WTC11 (cell line): ENCODE measurements at regions not wholly inside any gene's neighbourhood (a gene's known extent, or its start where the extent isn't known, plus 50 kb on each side); places are given as distances from the start of the nearest gene placed in this dataset.

Source experiments
- ATAC-seq: fragments of 200-7000 bp; cut with Tn5 transposase; 2 replicates; pipeline ENCODE4 v1.10.0; 2021; ENCODE audit warnings: mild to moderate bottlenecking, moderate library complexity
- CTCF ChIA-PET: fragments of 300-600 bp; sonication (Branson Sonifier 250); formaldehyde crosslinking; loops from one replicate; lab custom pipeline; 2021; ENCODE audit warnings: antibody characterized with exemption; lab: Charles Lee
- POLR2A ChIA-PET: fragments of 350-600 bp; sonication (Branson Sonifier 250); formaldehyde crosslinking; loops from one replicate; lab custom pipeline; 2021; ENCODE audit warnings: antibody characterized with exemption; lab: Charles Lee
- DNase-seq: peaks from one replicate; pipeline ENCODE4 v3.0.0; 2021; ENCODE audit warnings: low spot score
- H3K27ac Mint-ChIP-seq: 2 replicates; pipeline ENCODE4 v1.8.0; 2021; ENCODE audit warnings: mixed read lengths
- H3K27me3 Mint-ChIP-seq: 2 replicates; pipeline ENCODE4 v1.8.0; 2021; ENCODE audit warnings: low read depth, mild to moderate bottlenecking, moderate library complexity, mixed read lengths
- H3K36me3 Mint-ChIP-seq: 2 replicates; pipeline ENCODE4 v1.8.0; 2021; ENCODE audit warnings: mixed read lengths
- H3K4me1 Mint-ChIP-seq: 2 replicates; pipeline ENCODE4 v1.8.0; 2022; ENCODE audit warnings: mixed read lengths
- H3K4me3 Mint-ChIP-seq: 2 replicates; pipeline ENCODE4 v1.8.0; 2021; ENCODE audit warnings: mild to moderate bottlenecking, moderate library complexity, mixed read lengths
- H3K9me3 Mint-ChIP-seq: 2 replicates; pipeline ENCODE4 v1.8.0; 2021; ENCODE audit warnings: mixed read lengths
- ATF3 ChIP-seq: sonication (generic); formaldehyde crosslinking; conservative IDR thresholded peaks from 2 replicates; pipeline ENCODE4 v1.8.1; 2022; ENCODE audit warnings: mild to moderate bottlenecking, missing genetic modification reagents
- E2F5 ChIP-seq: sonication (generic); formaldehyde crosslinking; IDR thresholded peaks from 2 replicates; pipeline ENCODE4 v1.8.1; 2022; ENCODE audit warnings: mild to moderate bottlenecking, moderate library complexity, missing genetic modification reagents
- ERG ChIP-seq: fragments of 250-450 bp; sonication (Bioruptor Pico); IDR thresholded peaks from 2 replicates; pipeline ENCODE4 v1.8.0; 2021; ENCODE audit warnings: mild to moderate bottlenecking
- FOXJ3 ChIP-seq: sonication (generic); formaldehyde crosslinking; IDR thresholded peaks from 2 replicates; pipeline ENCODE4 v1.9.0; 2021; ENCODE audit warnings: missing genetic modification reagents, mild to moderate bottlenecking, borderline replicate concordance
- MXD4 ChIP-seq: fragments of 250-450 bp; sonication (Bioruptor Pico); IDR thresholded peaks from 2 replicates; pipeline ENCODE4 v1.8.0; 2021; ENCODE audit warnings: mild to moderate bottlenecking, moderate library complexity, borderline replicate concordance
- PRDM15 ChIP-seq: sonication (generic); formaldehyde crosslinking; IDR thresholded peaks from 2 replicates; pipeline ENCODE4 v1.8.0; 2022; ENCODE audit warnings: missing genetic modification reagents
- RORB ChIP-seq: fragments of 250-450 bp; sonication (Bioruptor Pico); IDR thresholded peaks from 2 replicates; pipeline ENCODE4 v1.9.0; 2021; ENCODE audit warnings: mild to moderate bottlenecking
- SMAD4 ChIP-seq: sonication (generic); formaldehyde crosslinking; IDR thresholded peaks from 2 replicates; pipeline ENCODE4 v1.8.0; 2022; ENCODE audit warnings: mild to moderate bottlenecking, missing genetic modification reagents
- SP1 ChIP-seq: sonication (generic); formaldehyde crosslinking; conservative IDR thresholded peaks from 2 replicates; pipeline ENCODE4 v1.8.1; 2022; ENCODE audit warnings: missing genetic modification reagents
- TEAD4 ChIP-seq: sonication (generic); formaldehyde crosslinking; IDR thresholded peaks from 2 replicates; pipeline ENCODE4 v1.8.0; 2022; ENCODE audit warnings: mild to moderate bottlenecking, missing genetic modification reagents
- TP53 ChIP-seq: sonication (generic); formaldehyde crosslinking; IDR thresholded peaks from 2 replicates; pipeline ENCODE4 v1.8.1; 2023; ENCODE audit warnings: mild to moderate bottlenecking, missing genetic modification reagents
- USF2 ChIP-seq: sonication (generic); formaldehyde crosslinking; IDR thresholded peaks from 2 replicates; pipeline ENCODE4 v1.8.1; 2023; ENCODE audit warnings: mild to moderate bottlenecking, missing genetic modification reagents, moderate library complexity
- ZBTB21 ChIP-seq: sonication (generic); formaldehyde crosslinking; IDR thresholded peaks from 2 replicates; pipeline ENCODE4 v1.8.1; 2023; ENCODE audit warnings: mild to moderate bottlenecking, missing genetic modification reagents, borderline replicate concordance
- ZNF232 ChIP-seq: sonication (generic); formaldehyde crosslinking; IDR thresholded peaks from 2 replicates; pipeline ENCODE4 v1.8.0; 2022; ENCODE audit warnings: mild to moderate bottlenecking, missing genetic modification reagents
- ZNF396 ChIP-seq: fragments of 250-450 bp; sonication (Bioruptor Pico); IDR thresholded peaks from 2 replicates; pipeline ENCODE4 v1.8.0; 2021; ENCODE audit warnings: mild to moderate bottlenecking, moderate library complexity, borderline replicate concordance
- TF ChIP-seq, protein P1 (sequence below): sonication (generic); formaldehyde crosslinking; conservative IDR thresholded peaks from 2 replicates; pipeline ENCODE4 v1.8.1; 2023; ENCODE audit warnings: mild to moderate bottlenecking, low read depth, missing genetic modification reagents, moderate library complexity
- TF ChIP-seq, protein P2 (sequence below): fragments of 250-450 bp; sonication (Bioruptor Pico); IDR thresholded peaks from 2 replicates; pipeline ENCODE4 v2.1.2; 2022; ENCODE audit warnings: mild to moderate bottlenecking, moderate library complexity
- TF ChIP-seq, protein P3 (sequence below): fragments of 250-450 bp; sonication (Bioruptor Pico); IDR thresholded peaks from 2 replicates; pipeline ENCODE4 v1.9.0; 2021; ENCODE audit warnings: mild to moderate bottlenecking

- H3K27me3 Mint-ChIP-seq, result peaks cover under 1% of the 10 kb centered on the region; the same call in 1 of the 2 replicates
- peaks cover 9% of the 10 kb centered on the region for H3K4me1 Mint-ChIP-seq
- TF ChIP-seq ZBTB21 (CRISPR knock-in tag) (no peak), MXD4 (no peak), ZNF232 (CRISPR knock-in tag) (no peak), TP53 (no peak), ZNF396 (CRISPR knock-in tag) (no peak), E2F5 (no peak), USF2 (CRISPR knock-in tag) (no peak), SMAD4 (no peak), TEAD4 (CRISPR knock-in tag) (no peak), ATF3 (CRISPR knock-in tag) (no peak), PRDM15 (CRISPR knock-in tag) (no peak), RORB (CRISPR knock-in tag) (no peak), ERG (CRISPR knock-in tag) (no peak), SP1 (CRISPR knock-in tag) (no peak), FOXJ3 (CRISPR knock-in tag) (no peak)
- TF ChIP-seq, protein P1, sequence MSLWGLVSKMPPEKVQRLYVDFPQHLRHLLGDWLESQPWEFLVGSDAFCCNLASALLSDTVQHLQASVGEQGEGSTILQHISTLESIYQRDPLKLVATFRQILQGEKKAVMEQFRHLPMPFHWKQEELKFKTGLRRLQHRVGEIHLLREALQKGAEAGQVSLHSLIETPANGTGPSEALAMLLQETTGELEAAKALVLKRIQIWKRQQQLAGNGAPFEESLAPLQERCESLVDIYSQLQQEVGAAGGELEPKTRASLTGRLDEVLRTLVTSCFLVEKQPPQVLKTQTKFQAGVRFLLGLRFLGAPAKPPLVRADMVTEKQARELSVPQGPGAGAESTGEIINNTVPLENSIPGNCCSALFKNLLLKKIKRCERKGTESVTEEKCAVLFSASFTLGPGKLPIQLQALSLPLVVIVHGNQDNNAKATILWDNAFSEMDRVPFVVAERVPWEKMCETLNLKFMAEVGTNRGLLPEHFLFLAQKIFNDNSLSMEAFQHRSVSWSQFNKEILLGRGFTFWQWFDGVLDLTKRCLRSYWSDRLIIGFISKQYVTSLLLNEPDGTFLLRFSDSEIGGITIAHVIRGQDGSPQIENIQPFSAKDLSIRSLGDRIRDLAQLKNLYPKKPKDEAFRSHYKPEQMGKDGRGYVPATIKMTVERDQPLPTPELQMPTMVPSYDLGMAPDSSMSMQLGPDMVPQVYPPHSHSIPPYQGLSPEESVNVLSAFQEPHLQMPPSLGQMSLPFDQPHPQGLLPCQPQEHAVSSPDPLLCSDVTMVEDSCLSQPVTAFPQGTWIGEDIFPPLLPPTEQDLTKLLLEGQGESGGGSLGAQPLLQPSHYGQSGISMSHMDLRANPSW (CRISPR knock-in tag), result no peak
- TF ChIP-seq, protein P2, sequence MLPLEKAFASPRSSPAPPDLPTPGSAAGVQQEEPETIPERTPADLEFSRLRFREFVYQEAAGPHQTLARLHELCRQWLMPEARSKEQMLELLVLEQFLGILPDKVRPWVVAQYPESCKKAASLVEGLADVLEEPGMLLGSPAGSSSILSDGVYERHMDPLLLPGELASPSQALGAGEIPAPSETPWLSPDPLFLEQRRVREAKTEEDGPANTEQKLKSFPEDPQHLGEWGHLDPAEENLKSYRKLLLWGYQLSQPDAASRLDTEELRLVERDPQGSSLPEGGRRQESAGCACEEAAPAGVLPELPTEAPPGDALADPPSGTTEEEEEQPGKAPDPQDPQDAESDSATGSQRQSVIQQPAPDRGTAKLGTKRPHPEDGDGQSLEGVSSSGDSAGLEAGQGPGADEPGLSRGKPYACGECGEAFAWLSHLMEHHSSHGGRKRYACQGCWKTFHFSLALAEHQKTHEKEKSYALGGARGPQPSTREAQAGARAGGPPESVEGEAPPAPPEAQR (CRISPR knock-in tag), result no peak
- TF ChIP-seq, protein P3, sequence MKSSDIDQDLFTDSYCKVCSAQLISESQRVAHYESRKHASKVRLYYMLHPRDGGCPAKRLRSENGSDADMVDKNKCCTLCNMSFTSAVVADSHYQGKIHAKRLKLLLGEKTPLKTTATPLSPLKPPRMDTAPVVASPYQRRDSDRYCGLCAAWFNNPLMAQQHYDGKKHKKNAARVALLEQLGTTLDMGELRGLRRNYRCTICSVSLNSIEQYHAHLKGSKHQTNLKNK (CRISPR knock-in tag), result no peak
- ATAC-seq, result no peak
- no peaks in the 10 kb centered on the region for H3K9me3 Mint-ChIP-seq
- DNase-seq, result no peak
- H3K36me3 Mint-ChIP-seq, result no peaks in the 10 kb centered on the region
- ChIA-PET CTCF (no interaction called here), POLR2A (no interaction called here)
- H3K27ac Mint-ChIP-seq, result no peak overlapping the region
- no peak overlapping the region for H3K4me3 Mint-ChIP-seq
Measured at GRCh38 chr14:95456281-95456680, 60.2 kb downstream of the SYNE3 start.
